Calu3 (cell line): ENCODE measurements at regions not wholly inside any gene's neighbourhood (a gene's known extent, or its start where the extent isn't known, plus 50 kb on each side); places are given as distances from the start of the nearest gene placed in this dataset.

ENCODE experiments used
- BruUV-seq: library from RNA; stranded (reverse); fragments of 400-500 nt; replicated peaks from 2 replicates; lab custom pipeline; 2021; lab: Mats Ljungman, UMichigan
- CTCF ChIA-PET: fragments of 300-600 bp; sonication (Branson Sonifier 250); formaldehyde crosslinking; loops from one replicate; lab custom pipeline; 2022; ENCODE audit warnings: antibody characterized with exemption; lab: Charles Lee
- DNase-seq: peaks from one replicate; pipeline ENCODE4 v3.0.0; 2022
- H3K27ac Mint-ChIP-seq: one replicate; pipeline ENCODE4 v1.8.0; 2022; ENCODE audit warnings: mixed read lengths; ENCODE audit not compliant: unreplicated experiment
- H3K27me3 Mint-ChIP-seq: one replicate; pipeline ENCODE4 v1.8.0; 2022; ENCODE audit warnings: mixed read lengths; ENCODE audit not compliant: unreplicated experiment
- H3K36me3 Mint-ChIP-seq: one replicate; pipeline ENCODE4 v1.8.0; 2022; ENCODE audit warnings: mild to moderate bottlenecking, moderate library complexity, mixed read lengths; ENCODE audit not compliant: insufficient read depth, unreplicated experiment
- H3K4me1 Mint-ChIP-seq: one replicate; pipeline ENCODE4 v1.8.0; 2022; ENCODE audit warnings: mild to moderate bottlenecking, low read depth, mixed read lengths; ENCODE audit not compliant: unreplicated experiment
- H3K4me3 Mint-ChIP-seq: one replicate; pipeline ENCODE4 v1.8.0; 2022; ENCODE audit warnings: mild to moderate bottlenecking, low read depth, moderate library complexity, mixed read lengths; ENCODE audit not compliant: unreplicated experiment
- H3K9me3 Mint-ChIP-seq: one replicate; pipeline ENCODE4 v1.8.0; 2022; ENCODE audit warnings: low read depth, mixed read lengths; ENCODE audit not compliant: unreplicated experiment
- intact Hi-C: fragments of 100-400 bp; cut with micrococcal nuclease; formaldehyde crosslinking; loops from one replicate; pipeline ENCODE4 v1.10.0; 2022; ENCODE audit not compliant: unreplicated experiment
- TF ChIP-seq, protein P1 (sequence below): fragments of 200-600 bp; IDR thresholded peaks from one replicate; pipeline ENCODE4 v1.8.0; 2022; ENCODE audit warnings: antibody characterized with exemption; ENCODE audit not compliant: unreplicated experiment

DNA sequence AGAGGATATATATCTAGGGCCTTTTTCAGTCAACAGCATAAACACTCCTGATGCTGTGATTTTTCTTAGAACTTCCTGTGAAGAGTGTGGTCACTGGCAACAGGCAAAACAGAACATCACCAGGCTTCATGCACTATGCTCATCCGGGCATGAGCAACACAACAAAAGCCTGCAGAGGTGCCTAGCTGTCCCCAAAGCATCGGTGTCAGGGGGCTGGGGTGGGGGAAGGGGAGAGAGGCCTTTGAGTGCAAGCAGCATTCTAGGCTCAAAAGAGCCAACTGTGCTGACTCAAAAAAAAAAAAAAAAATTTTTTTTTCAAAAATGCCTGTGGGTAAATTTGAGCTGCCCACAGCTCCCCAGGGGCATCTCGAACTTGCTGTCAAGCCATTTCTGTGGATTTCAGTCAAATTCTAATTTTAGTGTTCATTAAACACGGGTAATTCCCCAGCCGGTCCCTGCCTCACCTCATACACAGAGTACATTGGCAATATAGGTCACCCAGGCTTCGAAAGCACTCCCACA, 194.6 kb upstream of the DYNLRB2 start:
- no peak overlapping the region for H3K4me3 Mint-ChIP-seq
- no peak overlapping the region for H3K27ac Mint-ChIP-seq
- CTCF ChIA-PET: interaction anchor here (0.6 kb wide), 1 partner anchor 1403 kb away, joined by 3 read pairs; no protein-coding TSS in a partner anchor
- BruUV-seq: no TSS peak
- no peaks in the 10 kb centered on the region for H3K9me3 Mint-ChIP-seq
- no peak for DNase-seq
- TF ChIP-seq, protein P1, sequence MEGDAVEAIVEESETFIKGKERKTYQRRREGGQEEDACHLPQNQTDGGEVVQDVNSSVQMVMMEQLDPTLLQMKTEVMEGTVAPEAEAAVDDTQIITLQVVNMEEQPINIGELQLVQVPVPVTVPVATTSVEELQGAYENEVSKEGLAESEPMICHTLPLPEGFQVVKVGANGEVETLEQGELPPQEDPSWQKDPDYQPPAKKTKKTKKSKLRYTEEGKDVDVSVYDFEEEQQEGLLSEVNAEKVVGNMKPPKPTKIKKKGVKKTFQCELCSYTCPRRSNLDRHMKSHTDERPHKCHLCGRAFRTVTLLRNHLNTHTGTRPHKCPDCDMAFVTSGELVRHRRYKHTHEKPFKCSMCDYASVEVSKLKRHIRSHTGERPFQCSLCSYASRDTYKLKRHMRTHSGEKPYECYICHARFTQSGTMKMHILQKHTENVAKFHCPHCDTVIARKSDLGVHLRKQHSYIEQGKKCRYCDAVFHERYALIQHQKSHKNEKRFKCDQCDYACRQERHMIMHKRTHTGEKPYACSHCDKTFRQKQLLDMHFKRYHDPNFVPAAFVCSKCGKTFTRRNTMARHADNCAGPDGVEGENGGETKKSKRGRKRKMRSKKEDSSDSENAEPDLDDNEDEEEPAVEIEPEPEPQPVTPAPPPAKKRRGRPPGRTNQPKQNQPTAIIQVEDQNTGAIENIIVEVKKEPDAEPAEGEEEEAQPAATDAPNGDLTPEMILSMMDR: no peak
- H3K36me3 Mint-ChIP-seq: no peaks in the 10 kb centered on the region
- no peaks in the 10 kb centered on the region for H3K4me1 Mint-ChIP-seq
- no peaks in the 10 kb centered on the region for H3K27me3 Mint-ChIP-seq
- intact Hi-C loops: no loop called here

DNA sequence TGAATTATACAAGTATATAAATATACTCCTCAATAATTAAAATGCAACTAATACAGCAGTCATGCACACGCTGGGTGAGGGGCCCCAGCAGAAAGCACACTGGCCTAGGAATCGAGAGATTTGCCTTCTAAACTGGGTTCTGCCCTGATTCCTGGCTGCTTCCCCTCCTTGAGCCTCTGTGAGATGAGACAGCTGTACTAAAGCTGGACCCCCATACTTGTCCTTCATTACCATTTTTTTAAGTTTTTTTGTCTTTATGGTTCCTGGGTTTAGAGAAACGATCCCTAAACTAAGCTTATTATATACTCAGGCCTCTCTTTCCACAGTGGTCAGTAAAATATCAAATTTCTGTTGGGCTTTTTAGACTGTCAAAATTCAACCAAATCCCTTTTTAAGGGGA, 195.1 kb upstream of the DYNLRB2 start:
- no peaks in the 10 kb centered on the region for H3K4me1 Mint-ChIP-seq
- no peak overlapping the region for H3K27ac Mint-ChIP-seq
- H3K9me3 Mint-ChIP-seq: no peaks in the 10 kb centered on the region
- no peaks in the 10 kb centered on the region for H3K27me3 Mint-ChIP-seq
- no peak overlapping the region for H3K4me3 Mint-ChIP-seq
- no peaks in the 10 kb centered on the region for H3K36me3 Mint-ChIP-seq
- CTCF ChIA-PET: no interaction called here
- no peak for DNase-seq
- intact Hi-C loops: no loop called here
- TF ChIP-seq, protein P1: no peak
- BruUV-seq: no TSS peak

DNA sequence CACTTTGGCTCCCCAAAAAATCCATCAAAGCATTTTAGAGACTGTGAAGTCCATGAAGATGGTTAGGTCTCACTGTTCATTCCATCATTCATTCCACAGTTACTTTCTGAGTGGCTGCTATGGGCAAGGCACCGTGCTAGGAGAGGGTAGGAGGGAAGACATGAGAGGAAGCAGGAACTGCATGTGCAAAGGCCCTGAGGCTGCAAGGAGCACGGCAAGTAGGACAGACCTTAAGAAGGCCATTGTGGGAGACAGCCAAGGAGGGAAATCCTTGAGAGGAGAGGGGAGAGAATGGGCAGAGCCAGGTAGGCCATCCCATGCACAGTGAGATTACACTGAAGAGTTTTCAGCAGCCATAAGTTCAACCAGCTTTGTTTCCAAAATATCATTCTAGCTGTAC, 196.2 kb upstream of the DYNLRB2 start:
- H3K9me3 Mint-ChIP-seq: no peaks in the 10 kb centered on the region
- no peaks in the 10 kb centered on the region for H3K36me3 Mint-ChIP-seq
- TF ChIP-seq, protein P1: no peak
- DNase-seq: no peak
- no peaks in the 10 kb centered on the region for H3K4me1 Mint-ChIP-seq
- H3K27me3 Mint-ChIP-seq: no peaks in the 10 kb centered on the region
- BruUV-seq: no TSS peak
- no peak overlapping the region for H3K27ac Mint-ChIP-seq
- intact Hi-C loops: no loop called here
- CTCF ChIA-PET: no interaction called here
- no peak overlapping the region for H3K4me3 Mint-ChIP-seq

DNA sequence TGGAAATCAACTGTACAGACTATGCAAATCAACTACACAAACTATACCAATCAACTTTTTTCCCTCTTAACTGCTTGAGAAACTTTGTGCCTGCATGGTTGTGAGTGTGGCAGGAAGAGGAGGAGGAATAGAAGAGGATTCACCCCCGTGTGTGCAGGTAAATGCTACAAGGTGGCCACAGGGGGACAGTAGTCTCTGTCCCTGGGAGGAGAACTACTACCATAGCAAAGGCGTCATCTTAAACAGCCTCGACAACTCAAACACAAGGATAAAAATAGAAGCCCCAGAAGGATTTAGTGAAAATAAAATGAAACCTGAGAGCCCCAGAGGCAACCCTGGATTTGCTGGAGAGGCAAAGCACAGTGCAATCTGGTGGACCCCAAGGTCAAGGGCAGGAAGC, 199.5 kb upstream of the DYNLRB2 start:
- BruUV-seq: no TSS peak
- H3K4me1 Mint-ChIP-seq: no peaks in the 10 kb centered on the region
- no peak overlapping the region for H3K4me3 Mint-ChIP-seq
- TF ChIP-seq, protein P1: no peak
- H3K36me3 Mint-ChIP-seq: no peaks in the 10 kb centered on the region
- DNase-seq: no peak
- CTCF ChIA-PET: no interaction called here
- intact Hi-C loops: no loop called here
- peaks cover 3% of the 10 kb centered on the region for H3K9me3 Mint-ChIP-seq
- no peaks in the 10 kb centered on the region for H3K27me3 Mint-ChIP-seq
- H3K27ac Mint-ChIP-seq: no peak overlapping the region
